Mucosa of descending colon (tissue), 3 donors: ENCODE measurements at regions not wholly inside any gene's neighbourhood (a gene's known extent, or its start where the extent isn't known, plus 50 kb on each side); places are given as distances from the start of the nearest gene placed in this dataset.

Experiments
- ATAC-seq: fragments of 200-7000 bp; cut with Tn5 transposase; one replicate; pipeline ENCODE4 v1.9.1; 2020; ENCODE audit warnings: mild to moderate bottlenecking, moderate library complexity
- DNase-seq, 3 donors: peaks; one replicate each; pipeline ENCODE4 v3.0.0-alpha.2; 2020
- H3K36me3 ChIP-seq: fragments of 200-600 bp; one replicate; pipeline ENCODE4 v1.8.0; 2021; ENCODE audit warnings: low read depth, mild to moderate bottlenecking
- H3K4me1 ChIP-seq: fragments of 200-600 bp; one replicate; pipeline ENCODE4 v1.8.0; 2021; ENCODE audit warnings: low read depth, mild to moderate bottlenecking
- H3K4me3 ChIP-seq: fragments of 200-600 bp; one replicate; pipeline ENCODE4 v1.8.0; 2021; ENCODE audit warnings: mild to moderate bottlenecking
- H3K9me3 ChIP-seq: fragments of 200-600 bp; one replicate; pipeline ENCODE4 v1.8.0; 2021; ENCODE audit warnings: mild to moderate bottlenecking
- intact Hi-C, 2 donors: fragments of 100-400 bp; cut with DNase I in 1 of 2; cut with micrococcal nuclease in 1 of 2; formaldehyde crosslinking; loops; one replicate each; pipeline versions ENCODE4 v1.11.0 to v1.11.1; 2022; cut with DNase I, micrococcal nuclease
- TF ChIP-seq, protein P1 (sequence below): fragments of 200-600 bp; IDR thresholded peaks from one replicate; pipeline ENCODE4 v1.8.0; 2022; ENCODE audit warnings: antibody characterized with exemption, mild to moderate bottlenecking
- donor health status: DM: no; HTN: no; CAD: no; lungs with moderate emphysema.
- donor health status: DM: no; HTN: no; CAD: no.
- donor health status: DM: no; HTN: yes; CAD: no.

DNA sequence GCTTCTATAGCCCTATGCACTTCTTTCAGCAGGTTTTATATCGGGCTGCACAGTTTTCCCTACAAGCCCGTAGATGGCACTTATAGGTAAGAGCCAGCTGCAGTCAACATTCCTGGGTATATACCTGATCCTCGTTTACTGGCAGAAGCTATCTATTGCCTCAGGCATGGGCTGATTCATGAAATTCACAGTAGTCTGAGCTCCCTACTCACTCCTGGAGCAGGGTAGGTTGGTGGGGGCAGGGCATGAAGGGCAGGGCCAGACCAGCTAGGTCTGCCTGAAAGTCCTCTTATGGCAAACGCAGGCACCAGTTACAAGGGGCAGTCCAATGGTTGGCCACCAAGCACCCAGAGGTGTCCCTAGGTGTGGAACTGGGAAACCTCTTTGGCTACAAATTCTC is 345.8 kb downstream of the RPS29 start:
- TF ChIP-seq, protein P1, sequence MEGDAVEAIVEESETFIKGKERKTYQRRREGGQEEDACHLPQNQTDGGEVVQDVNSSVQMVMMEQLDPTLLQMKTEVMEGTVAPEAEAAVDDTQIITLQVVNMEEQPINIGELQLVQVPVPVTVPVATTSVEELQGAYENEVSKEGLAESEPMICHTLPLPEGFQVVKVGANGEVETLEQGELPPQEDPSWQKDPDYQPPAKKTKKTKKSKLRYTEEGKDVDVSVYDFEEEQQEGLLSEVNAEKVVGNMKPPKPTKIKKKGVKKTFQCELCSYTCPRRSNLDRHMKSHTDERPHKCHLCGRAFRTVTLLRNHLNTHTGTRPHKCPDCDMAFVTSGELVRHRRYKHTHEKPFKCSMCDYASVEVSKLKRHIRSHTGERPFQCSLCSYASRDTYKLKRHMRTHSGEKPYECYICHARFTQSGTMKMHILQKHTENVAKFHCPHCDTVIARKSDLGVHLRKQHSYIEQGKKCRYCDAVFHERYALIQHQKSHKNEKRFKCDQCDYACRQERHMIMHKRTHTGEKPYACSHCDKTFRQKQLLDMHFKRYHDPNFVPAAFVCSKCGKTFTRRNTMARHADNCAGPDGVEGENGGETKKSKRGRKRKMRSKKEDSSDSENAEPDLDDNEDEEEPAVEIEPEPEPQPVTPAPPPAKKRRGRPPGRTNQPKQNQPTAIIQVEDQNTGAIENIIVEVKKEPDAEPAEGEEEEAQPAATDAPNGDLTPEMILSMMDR: no peak
- intact Hi-C loops: no loop called here

DNA sequence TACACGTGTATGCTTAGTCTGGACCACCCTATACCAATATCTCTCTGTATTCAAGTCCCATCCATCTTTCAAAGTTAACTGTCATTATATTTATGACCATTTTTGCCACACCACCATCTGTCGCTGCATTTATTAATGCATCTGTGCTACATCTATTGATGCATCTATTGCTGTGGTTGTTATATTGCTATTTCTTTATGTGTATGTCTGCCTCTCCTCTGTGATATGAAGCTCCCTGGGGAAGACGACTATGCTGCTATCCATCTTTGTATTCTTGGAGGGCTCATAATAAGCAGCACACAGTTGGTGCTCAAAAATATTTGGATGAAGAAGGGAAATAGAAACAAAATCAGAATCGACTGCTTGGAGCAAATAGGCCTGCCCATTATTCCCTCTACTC is 357.6 kb downstream of the RPS29 start:
- H3K4me3 ChIP-seq: no peak overlapping the region
- H3K4me1 ChIP-seq: no peaks in the 10 kb centered on the region
- DNase-seq (no peak), ATAC-seq (no peak)
- H3K9me3 ChIP-seq: no peaks in the 10 kb centered on the region
- intact Hi-C loops: no loop called here
- TF ChIP-seq, protein P1: no peak
- H3K36me3 ChIP-seq: no peaks in the 10 kb centered on the region

More for the DNA sequence above, 345.8 kb downstream of the RPS29 start:
- no peak overlapping the region for H3K4me3 ChIP-seq
- DNase-seq (no peak), ATAC-seq (no peak)
- no peaks in the 10 kb centered on the region for H3K4me1 ChIP-seq
- no peaks in the 10 kb centered on the region for H3K36me3 ChIP-seq
- H3K9me3 ChIP-seq: peaks cover 12% of the 10 kb centered on the region

DNA sequence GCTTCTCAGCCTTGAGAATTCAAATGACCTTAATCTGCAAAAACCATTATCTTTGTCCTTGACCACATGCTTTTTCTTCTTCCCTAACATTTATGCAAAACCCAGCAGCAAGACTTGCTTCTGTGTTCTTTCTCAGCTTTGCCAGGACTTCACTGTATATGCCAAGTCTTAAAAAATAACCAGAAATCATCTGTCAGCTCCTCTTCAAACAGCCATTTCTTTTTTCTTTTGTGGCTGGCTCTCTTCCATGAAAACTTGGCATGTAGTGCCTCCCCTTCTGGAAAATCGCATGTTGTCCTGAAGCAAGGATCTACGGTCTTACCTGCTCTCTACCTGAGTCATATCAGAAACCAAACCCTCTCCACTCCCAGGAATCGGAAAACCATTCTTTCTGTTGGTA is 364.9 kb downstream of the RPS29 start:
- TF ChIP-seq, protein P1: no peak
- Histone ChIP-seq H3K4me1 (no peaks in the 10 kb centered on the region), H3K36me3 (no peaks in the 10 kb centered on the region), H3K9me3 (no peaks in the 10 kb centered on the region), H3K4me3 (no peak overlapping the region)
- intact Hi-C loops: no loop called here
- DNase-seq (no peak), ATAC-seq (no peak)

DNA sequence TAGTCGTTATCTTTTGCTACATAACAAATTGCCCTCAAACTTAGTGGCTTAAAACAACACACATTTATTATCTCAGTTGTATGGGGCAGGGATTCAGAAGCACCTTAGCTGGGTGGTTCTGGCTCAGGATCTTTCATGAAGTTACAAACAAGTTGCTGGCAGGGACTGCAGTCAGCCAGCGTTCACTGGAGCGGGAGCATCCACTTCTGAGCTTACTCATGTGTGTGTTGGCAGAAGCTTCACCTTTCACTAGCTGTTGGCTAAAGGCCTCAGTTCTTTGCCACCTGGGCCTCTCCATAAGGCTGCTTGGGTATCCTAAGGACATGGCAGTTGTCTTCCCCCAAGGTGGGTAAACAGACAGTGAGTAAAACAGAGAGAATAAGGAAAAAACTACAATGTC is 365.7 kb downstream of the RPS29 start:
- no peak for ATAC-seq
- no peaks in the 10 kb centered on the region for H3K4me1 ChIP-seq
- H3K36me3 ChIP-seq: no peaks in the 10 kb centered on the region
- TF ChIP-seq, protein P1: no peak
- H3K9me3 ChIP-seq: no peaks in the 10 kb centered on the region
- no peak for DNase-seq
- no peak overlapping the region for H3K4me3 ChIP-seq
- intact Hi-C loops: no loop called here

DNA sequence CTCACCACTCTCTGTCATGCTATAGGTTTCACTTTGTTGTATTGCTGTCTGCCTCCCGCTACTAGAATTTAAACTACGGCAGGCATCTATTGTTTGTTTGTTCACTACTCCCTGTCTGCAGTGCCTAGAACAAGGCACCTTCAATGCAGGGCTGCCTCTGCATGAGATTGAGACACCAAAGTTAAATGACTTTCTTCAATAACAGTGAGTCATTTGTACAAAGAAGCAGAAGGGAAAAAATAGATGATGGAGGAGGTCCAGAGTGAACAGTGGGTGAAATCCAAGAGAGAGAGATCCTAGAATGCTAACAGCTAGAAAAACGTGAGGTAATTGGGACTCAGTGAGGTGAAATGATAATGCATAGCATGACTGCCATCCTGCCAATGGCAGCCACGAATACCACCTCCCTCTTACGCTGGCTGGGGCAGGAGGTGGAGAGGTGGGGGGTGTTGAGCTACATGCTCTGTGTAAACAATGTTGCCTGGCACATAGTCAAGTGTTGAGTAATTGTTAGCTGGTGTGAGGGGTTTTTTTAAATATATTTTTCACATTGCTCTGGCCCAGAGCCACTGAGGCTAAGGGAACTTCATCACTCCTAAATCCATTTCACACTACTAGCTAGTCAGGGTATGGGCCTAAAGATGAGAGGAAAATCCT is 367.6 kb downstream of the RPS29 start:
- DNase-seq (peak in 1 of 3 donors; percentile 4), ATAC-seq (no peak)
- H3K36me3 ChIP-seq: no peaks in the 10 kb centered on the region
- H3K4me3 ChIP-seq: no peak overlapping the region
- no peaks in the 10 kb centered on the region for H3K4me1 ChIP-seq
- TF ChIP-seq, protein P1: no peak
- intact Hi-C loops: no loop called here
- H3K9me3 ChIP-seq: no peaks in the 10 kb centered on the region

DNA sequence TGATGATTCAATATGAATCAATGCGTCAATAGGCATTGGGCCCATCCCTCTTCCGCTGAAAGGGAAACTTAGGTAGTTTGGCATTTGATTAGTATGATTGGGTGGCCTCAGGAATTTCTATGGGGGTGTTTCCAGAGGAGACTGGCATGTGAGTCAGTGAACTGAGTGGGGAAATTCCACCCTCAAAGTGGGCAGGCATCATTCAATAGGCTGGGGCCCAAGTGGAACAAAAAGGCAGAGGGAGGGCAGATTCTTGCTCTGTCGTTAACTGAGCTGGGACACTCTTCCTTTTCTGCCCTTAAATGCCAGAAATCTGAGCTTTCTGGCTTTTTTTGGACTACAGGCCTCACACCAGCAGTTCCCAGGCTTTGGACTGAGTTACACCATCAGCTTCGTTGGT is 373.5 kb downstream of the RPS29 start:
- TF ChIP-seq, protein P1: no peak
- intact Hi-C loops: no loop called here

More for the DNA sequence above, 373.5 kb downstream of the RPS29 start:
- H3K4me3 ChIP-seq: no peak overlapping the region
- H3K9me3 ChIP-seq: no peaks in the 10 kb centered on the region
- no peak for ATAC-seq
- no peaks in the 10 kb centered on the region for H3K4me1 ChIP-seq
- no peak for DNase-seq
- no peaks in the 10 kb centered on the region for H3K36me3 ChIP-seq
